ENCODE measurements at regions not wholly inside any gene's neighbourhood (a gene's known extent, or its start where the extent isn't known, plus 50 kb on each side); places are given as distances from the start of the nearest gene placed in this dataset.

DNA sequence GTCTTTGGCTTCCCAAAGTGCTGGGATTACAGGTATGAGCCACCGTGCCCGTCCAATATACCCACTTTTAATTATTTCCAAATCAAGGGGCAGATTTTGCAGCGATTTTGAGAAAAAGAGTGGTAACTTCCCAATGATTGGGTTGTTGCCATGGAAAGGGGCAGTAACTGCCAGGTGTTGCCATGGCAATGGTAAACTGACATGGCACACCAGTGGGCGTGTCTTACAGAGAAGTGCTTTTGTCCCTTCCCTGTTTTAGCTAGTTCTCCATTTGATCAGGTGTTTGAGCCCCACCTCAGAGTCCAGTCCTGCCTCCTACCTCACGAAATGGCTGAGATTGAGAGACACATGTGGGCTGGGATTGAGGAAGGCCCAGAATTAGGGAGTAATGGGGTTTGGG is 86.3 kb upstream of the IER5L start:
- Histone ChIP-seq H3K9me3 (ENCODE audit: control insufficient read depth, low read length) (no peaks in the 10 kb centered on the region), H3K9ac (ENCODE audit: low read length) (no peak overlapping the region), H3K4me3 (ENCODE audit: low read length) (no peak overlapping the region), H3K27me3 (replicated peaks; ENCODE audit: control insufficient read depth, insufficient read depth, low read length) (peaks cover 8% of the 10 kb centered on the region), H3K36me3 (ENCODE audit: control insufficient read depth, insufficient read depth, low read length, severe bottlenecking) (no peaks in the 10 kb centered on the region), H3K4me1 (ENCODE audit: control insufficient read depth, insufficient read depth, low read length) (no peaks in the 10 kb centered on the region)
- DNase-seq (ENCODE audit: low read depth): no peak

DNA sequence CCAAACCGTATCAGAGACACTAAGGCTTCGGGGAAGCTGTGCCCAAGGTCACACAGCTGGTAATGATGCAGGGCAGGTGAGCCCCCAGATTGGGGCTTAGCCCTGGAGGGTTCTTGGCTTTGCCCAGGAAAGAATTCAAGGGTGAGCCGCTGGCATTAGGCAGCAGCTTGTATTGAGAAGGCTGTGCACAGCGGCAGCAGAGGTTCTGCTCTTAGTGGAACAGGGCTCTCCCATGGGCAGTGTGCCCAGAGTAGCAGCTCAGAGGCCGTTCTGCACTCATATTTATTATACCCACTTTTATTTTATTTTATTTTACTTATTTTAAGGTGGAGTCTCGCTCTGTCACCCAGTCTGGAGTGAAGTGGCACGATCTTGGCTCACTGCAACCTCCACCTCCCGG is 85.8 kb upstream of the IER5L start:
- Histone ChIP-seq H3K9me3 (ENCODE audit: control insufficient read depth, low read length) (no peaks in the 10 kb centered on the region), H3K4me1 (ENCODE audit: control insufficient read depth, insufficient read depth, low read length) (peaks cover 2% of the 10 kb centered on the region), H3K36me3 (ENCODE audit: control insufficient read depth, insufficient read depth, low read length, severe bottlenecking) (no peaks in the 10 kb centered on the region), H3K27me3 (replicated peaks; ENCODE audit: control insufficient read depth, insufficient read depth, low read length) (peaks cover 13% of the 10 kb centered on the region), H3K9ac (ENCODE audit: low read length) (no peak overlapping the region), H3K4me3 (ENCODE audit: low read length) (no peak overlapping the region)
- no peak for DNase-seq (ENCODE audit: low read depth)

DNA sequence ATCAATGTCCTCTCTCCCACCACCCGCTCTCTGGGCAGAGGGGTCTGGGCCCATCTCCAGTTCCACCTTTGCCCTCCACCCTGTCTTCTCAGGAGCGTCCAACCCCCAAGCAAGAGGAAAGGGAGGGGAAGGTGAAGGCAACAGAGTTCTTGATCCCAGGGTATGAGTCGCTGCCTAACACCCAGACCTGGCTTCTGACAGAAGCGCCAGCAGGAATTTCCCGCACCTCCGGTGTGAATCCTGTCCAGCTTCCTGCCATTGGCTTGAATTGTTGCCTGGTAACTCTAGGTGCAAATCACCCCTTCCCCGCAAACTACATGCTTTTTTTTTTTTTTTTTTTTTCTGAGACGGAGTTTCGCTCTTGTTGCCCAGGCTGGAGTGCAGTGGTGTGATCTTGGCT is 84.2 kb upstream of the IER5L start:
- Histone ChIP-seq H3K4me1 (ENCODE audit: control insufficient read depth, insufficient read depth, low read length) (peaks cover 10% of the 10 kb centered on the region), H3K9ac (ENCODE audit: low read length) (no peak overlapping the region), H3K27me3 (replicated peaks; ENCODE audit: control insufficient read depth, insufficient read depth, low read length) (peaks cover 22% of the 10 kb centered on the region), H3K4me3 (ENCODE audit: low read length) (no peak overlapping the region), H3K36me3 (ENCODE audit: control insufficient read depth, insufficient read depth, low read length, severe bottlenecking) (no peaks in the 10 kb centered on the region), H3K9me3 (ENCODE audit: control insufficient read depth, low read length) (no peaks in the 10 kb centered on the region)
- no peak for DNase-seq (ENCODE audit: low read depth)

DNA sequence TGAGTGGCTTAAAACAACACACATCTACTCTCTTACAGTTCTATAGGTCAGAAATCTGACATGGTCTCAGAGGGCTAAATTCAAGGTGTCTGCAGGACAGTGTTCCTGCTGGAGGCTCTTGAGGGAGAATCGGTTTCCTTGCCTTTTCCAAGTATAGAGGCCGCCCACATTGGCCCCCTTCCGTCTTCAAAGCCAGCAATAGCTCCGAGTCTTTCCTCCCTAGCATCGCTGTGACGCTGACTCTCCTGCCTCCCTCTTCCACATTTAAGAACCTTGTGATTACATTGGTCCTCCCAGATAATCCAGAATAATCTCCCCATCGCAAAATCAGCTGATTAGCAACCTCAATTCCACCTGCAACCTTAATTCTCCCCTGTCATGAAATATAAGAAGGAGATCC is 81.3 kb upstream of the IER5L start:
- Histone ChIP-seq H3K4me3 (ENCODE audit: low read length) (no peak overlapping the region), H3K9ac (ENCODE audit: low read length) (no peak overlapping the region), H3K36me3 (ENCODE audit: control insufficient read depth, insufficient read depth, low read length, severe bottlenecking) (no peaks in the 10 kb centered on the region), H3K9me3 (ENCODE audit: control insufficient read depth, low read length) (no peaks in the 10 kb centered on the region), H3K4me1 (ENCODE audit: control insufficient read depth, insufficient read depth, low read length) (peaks cover 10% of the 10 kb centered on the region), H3K27me3 (replicated peaks; ENCODE audit: control insufficient read depth, insufficient read depth, low read length) (peaks cover 22% of the 10 kb centered on the region)
- DNase-seq (ENCODE audit: low read depth): no peak

DNA sequence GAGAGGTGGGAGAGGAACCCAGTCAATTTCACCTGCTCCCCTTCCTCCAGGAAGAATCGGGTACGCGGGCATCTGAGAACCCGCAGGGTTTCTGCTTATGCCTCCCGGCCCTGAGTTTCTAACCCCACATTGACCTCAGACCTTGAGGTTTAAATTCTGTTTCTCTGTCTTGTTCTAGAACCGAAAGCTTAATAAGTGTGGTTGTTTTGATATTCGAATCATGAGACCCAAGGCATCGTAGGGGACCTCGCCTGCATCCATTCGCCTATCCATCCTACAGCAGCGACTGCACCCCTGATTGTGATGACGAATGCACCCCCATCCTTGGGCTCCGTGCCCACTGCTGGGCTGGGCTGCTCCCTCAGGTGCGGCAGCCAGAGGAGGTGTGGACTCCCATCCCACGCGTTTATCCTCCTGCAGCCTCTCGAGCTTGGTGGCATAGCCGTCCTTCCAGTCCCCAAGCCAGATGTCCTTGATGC is 80.8 kb upstream of the IER5L start:
- Histone ChIP-seq H3K9ac (ENCODE audit: low read length) (no peak overlapping the region), H3K9me3 (ENCODE audit: control insufficient read depth, low read length) (no peaks in the 10 kb centered on the region), H3K4me3 (ENCODE audit: low read length) (peak overlapping the region; percentile 69), H3K4me1 (ENCODE audit: control insufficient read depth, insufficient read depth, low read length) (peaks cover 14% of the 10 kb centered on the region), H3K27me3 (replicated peaks; ENCODE audit: control insufficient read depth, insufficient read depth, low read length) (peaks cover 22% of the 10 kb centered on the region), H3K36me3 (ENCODE audit: control insufficient read depth, insufficient read depth, low read length, severe bottlenecking) (no peaks in the 10 kb centered on the region)
- DNase-seq (ENCODE audit: low read depth): no peak

DNA sequence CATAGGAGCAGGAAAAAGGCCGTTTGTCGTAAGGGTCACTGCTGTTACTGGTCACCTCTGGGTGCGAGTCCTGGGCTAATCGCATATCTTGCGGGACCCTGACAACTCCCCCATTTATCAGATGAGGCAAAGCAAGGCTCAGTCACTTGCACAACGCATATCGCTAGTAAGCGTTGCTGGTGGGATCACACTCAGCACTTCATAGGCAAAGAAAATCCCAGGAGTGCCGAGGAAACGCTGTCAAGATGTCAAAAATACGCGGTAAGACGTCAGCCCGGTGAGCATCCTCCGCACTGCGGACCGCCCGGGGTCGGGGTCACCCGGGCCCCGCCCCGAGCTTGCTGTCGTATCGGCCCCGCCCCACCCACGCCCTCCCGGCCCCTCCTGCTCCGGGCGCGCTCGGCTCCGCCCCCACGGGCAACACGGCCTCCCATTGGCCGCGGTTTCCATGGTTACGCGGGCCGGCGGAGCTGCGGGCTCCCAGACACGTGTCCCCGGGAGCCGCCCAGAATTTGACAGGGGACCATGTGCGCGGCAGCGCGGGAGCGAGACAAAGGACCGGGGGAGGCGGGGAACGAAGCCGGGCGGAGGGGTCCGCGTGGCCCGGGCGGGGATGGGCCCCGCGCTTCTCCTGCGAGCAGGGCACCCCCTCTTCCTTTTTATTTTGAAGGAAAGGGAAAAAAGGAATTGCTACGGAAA is 80.2 kb upstream of the IER5L start:
- Histone ChIP-seq H3K9ac (ENCODE audit: low read length) (no peak overlapping the region), H3K4me3 (ENCODE audit: low read length) (peak overlapping the region; percentile 69), H3K36me3 (ENCODE audit: control insufficient read depth, insufficient read depth, low read length, severe bottlenecking) (no peaks in the 10 kb centered on the region), H3K4me1 (ENCODE audit: control insufficient read depth, insufficient read depth, low read length) (peaks cover 18% of the 10 kb centered on the region), H3K9me3 (ENCODE audit: control insufficient read depth, low read length) (no peaks in the 10 kb centered on the region), H3K27me3 (replicated peaks; ENCODE audit: control insufficient read depth, insufficient read depth, low read length) (peaks cover 18% of the 10 kb centered on the region)
- DNase-seq (ENCODE audit: low read depth): peak; percentile 96

DNA sequence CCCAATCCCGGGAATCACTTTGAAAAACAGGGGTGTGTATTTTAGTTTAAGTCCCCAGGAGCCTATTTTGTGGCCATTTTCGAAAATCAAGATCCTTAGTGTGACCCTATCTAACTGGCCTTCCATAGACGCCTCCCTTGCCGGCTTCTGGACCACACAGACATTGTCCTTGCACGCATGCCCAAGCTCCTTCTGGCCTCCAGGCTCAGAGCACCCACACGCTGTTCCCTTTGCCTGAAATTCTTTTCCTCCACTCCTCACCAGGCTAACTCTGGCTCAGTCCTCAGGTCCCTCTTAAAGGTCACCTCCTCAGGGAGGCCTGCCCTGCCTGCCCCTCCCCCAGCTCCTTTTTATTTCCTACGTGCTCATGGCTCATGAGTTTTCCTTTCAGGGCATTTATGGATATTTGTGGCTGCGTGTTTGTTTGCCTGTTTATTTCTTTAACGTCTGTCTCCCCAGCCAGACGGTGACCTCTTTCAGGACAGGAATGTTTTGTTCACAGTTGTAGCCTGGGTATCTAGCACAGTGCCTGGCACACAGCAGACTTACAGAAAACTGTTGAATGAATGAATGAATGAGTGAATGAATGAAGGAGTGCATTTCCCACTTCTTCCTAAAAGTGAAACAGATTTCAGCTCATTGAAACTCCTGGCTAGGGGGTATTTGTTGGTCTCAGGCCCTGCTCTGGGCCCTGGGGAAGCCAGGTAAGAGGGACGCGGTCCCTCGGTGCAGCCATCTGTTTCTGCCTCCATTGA is 79.1 kb upstream of the IER5L start:
- DNase-seq (ENCODE audit: low read depth): no peak
- Histone ChIP-seq H3K36me3 (ENCODE audit: control insufficient read depth, insufficient read depth, low read length, severe bottlenecking) (no peaks in the 10 kb centered on the region), H3K4me3 (ENCODE audit: low read length) (no peak overlapping the region), H3K9me3 (ENCODE audit: control insufficient read depth, low read length) (no peaks in the 10 kb centered on the region), H3K27me3 (replicated peaks; ENCODE audit: control insufficient read depth, insufficient read depth, low read length) (peaks cover 18% of the 10 kb centered on the region), H3K9ac (ENCODE audit: low read length) (no peak overlapping the region), H3K4me1 (ENCODE audit: control insufficient read depth, insufficient read depth, low read length) (peaks cover 18% of the 10 kb centered on the region)

DNA sequence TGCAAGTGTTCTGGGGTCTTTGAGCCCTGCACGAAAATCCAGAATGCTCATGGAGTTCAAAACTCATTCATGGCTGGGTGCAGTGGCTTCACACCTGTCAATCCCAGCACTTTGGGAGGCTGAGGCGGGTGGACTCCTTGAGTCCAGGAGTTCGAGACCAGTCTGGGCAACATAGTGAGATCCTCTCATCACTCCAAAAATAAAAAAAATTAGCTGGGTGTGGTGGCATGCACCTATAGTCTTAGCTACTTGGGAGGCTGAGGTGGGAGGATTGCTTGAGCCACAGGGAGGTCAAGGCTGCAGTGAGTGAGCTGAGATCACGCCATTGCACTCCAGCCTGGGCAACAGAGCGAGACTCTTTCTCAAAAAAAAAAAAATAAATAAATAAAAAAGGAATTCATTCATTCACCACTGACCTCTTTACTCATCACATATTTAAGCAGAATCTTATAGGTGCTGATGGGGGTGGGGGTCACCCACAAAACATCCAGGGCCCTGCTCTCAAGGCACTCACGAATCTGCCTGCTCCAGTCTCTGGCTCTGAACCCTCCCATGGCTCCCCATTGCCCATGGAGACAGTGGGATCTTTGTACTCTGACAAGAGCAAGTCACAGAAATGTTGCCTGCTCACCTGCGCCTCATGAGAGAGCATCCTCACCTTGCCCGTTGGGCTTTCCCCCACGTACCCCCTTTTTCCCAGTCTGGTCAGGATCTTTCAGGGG is 76.7 kb upstream of the IER5L start:
- Histone ChIP-seq H3K9ac (ENCODE audit: low read length) (no peak overlapping the region), H3K36me3 (ENCODE audit: control insufficient read depth, insufficient read depth, low read length, severe bottlenecking) (no peaks in the 10 kb centered on the region), H3K4me1 (ENCODE audit: control insufficient read depth, insufficient read depth, low read length) (peaks cover 18% of the 10 kb centered on the region), H3K4me3 (ENCODE audit: low read length) (no peak overlapping the region), H3K9me3 (ENCODE audit: control insufficient read depth, low read length) (no peaks in the 10 kb centered on the region), H3K27me3 (replicated peaks; ENCODE audit: control insufficient read depth, insufficient read depth, low read length) (peaks cover 18% of the 10 kb centered on the region)
- no peak for DNase-seq (ENCODE audit: low read depth)

DNA sequence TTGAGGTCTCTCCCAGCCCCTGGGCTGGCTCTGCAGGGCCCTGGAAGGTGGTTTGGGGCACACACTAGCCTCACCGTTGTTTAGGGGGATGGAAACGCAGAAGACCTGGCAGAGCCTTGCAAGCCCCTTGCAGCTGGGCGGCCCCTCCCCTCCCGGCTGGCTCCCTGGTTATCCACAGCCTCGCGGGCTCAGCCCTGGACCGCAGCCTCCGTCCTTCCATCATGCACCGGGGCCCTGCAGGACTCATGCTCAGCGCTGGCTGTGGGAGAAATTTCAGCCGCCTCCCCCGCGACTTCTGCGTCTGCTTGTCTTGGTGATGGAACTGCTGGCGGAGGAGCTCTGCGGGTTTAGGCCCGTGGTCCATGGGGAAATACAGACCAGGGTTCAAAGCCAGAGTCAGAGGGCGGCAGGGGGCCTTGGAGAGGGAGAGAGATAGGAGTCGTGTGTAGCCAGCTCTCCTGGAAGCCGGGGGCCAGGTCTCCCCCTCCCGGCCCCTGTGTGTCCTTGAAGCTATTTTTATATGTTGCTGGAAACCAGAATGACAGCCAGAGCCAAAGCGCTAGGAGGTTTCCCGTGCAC is 75.8 kb upstream of the IER5L start:
- DNase-seq (ENCODE audit: low read depth): no peak
- H3K9me3 ChIP-seq (ENCODE audit: control insufficient read depth, low read length): no peaks in the 10 kb centered on the region
- H3K36me3 ChIP-seq (ENCODE audit: control insufficient read depth, insufficient read depth, low read length, severe bottlenecking): no peaks in the 10 kb centered on the region
- H3K4me3 ChIP-seq (ENCODE audit: low read length): peak overlapping the region; percentile 26
- peaks cover 10% of the 10 kb centered on the region for H3K27me3 ChIP-seq (replicated peaks; ENCODE audit: control insufficient read depth, insufficient read depth, low read length)
- peak overlapping the region; percentile 27 for H3K9ac ChIP-seq (ENCODE audit: low read length)
- peaks cover 17% of the 10 kb centered on the region for H3K4me1 ChIP-seq (ENCODE audit: control insufficient read depth, insufficient read depth, low read length)

DNA sequence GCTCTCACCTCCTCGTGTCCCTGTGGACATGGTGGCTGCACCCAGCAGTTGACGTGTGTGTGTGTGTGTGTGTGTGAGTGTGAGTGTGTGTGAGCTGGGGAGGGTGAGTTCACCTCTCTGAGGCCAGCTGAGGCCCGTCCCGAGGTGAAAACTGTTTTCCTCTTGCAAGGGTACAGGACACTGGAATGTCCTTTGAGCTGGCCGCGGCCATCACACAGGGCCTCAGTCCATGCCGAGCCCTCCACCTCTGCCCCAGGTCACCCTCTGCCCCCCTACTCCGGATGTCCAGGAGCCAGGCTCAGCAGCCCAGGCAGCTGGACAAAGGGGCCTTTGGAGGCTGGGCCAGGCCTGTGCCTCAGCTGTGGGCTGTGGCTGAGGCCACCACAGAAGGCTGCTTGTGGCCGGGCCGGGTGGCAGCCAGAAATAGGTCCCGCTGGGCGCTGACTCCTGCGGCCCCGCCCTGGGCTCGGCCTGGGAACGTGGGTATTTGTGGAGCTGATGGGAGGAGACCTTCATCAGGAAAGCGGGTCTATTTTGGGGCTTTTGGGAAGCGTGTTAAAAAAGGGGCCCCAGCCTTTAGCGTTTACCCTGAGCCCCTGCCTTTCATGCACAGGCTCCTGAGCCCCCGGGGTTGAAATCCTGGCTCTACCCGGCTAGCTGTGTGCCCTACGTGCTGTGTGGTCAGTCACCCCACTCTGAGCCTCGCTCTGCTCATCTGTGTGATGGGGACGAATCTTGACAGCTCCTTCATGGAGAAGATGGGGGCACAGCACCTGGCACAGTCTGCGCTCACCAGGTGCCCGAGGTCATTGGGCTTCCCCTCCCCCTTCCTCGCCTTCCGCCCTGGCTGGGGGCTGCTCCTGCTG is 75.1 kb upstream of the IER5L start:
- peaks cover 11% of the 10 kb centered on the region for H3K4me1 ChIP-seq (ENCODE audit: control insufficient read depth, insufficient read depth, low read length)
- H3K36me3 ChIP-seq (ENCODE audit: control insufficient read depth, insufficient read depth, low read length, severe bottlenecking): no peaks in the 10 kb centered on the region
- H3K27me3 ChIP-seq (replicated peaks; ENCODE audit: control insufficient read depth, insufficient read depth, low read length): peaks cover 6% of the 10 kb centered on the region
- DNase-seq (ENCODE audit: low read depth): no peak
- no peaks in the 10 kb centered on the region for H3K9me3 ChIP-seq (ENCODE audit: control insufficient read depth, low read length)
- H3K9ac ChIP-seq (ENCODE audit: low read length): no peak overlapping the region
- H3K4me3 ChIP-seq (ENCODE audit: low read length): no peak overlapping the region
